GM23338 (cell line): ENCODE measurements at regions not wholly inside any gene's neighbourhood (a gene's known extent, or its start where the extent isn't known, plus 50 kb on each side); places are given as distances from the start of the nearest gene placed in this dataset.

Source experiments
- ATAC-seq: fragments of 200-7000 bp; cut with Tn5 transposase; 3 replicates; pipeline ENCODE4 v1.9.1; 2020
- DNase-seq: peaks from one replicate; pipeline ENCODE4 v3.0.0-alpha.2; 2015; ENCODE audit warnings: low spot score
- H2AFZ ChIP-seq: fragments of 200-600 bp; sonication (generic); 2 replicates; pipeline ENCODE4 v1.8.0; 2016; ENCODE audit warnings: antibody characterized with exemption, mild to moderate bottlenecking, moderate library complexity
- H3F3A ChIP-seq: fragments of 200-600 bp; sonication (generic); replicated peaks from 2 replicates; pipeline ENCODE4 v1.8.0; 2017; ENCODE audit warnings: antibody characterized with exemption, mixed run types, low read depth
- H3K27ac ChIP-seq: fragments of 200-600 bp; sonication (generic); 2 replicates; pipeline ENCODE4 v1.6.1; 2016; ENCODE audit warnings: low read depth
- H3K27me3 ChIP-seq: fragments of 200-600 bp; sonication (generic); 2 replicates; pipeline ENCODE4 v1.8.0; 2016; ENCODE audit warnings: mild to moderate bottlenecking, mixed run types, moderate library complexity; ENCODE audit not compliant: insufficient read depth
- H3K36me3 ChIP-seq: fragments of 200-600 bp; sonication (generic); 2 replicates; pipeline ENCODE4 v1.8.0; 2016; ENCODE audit warnings: mild to moderate bottlenecking; ENCODE audit not compliant: insufficient read depth
- H3K4me1 ChIP-seq: fragments of 200-600 bp; sonication (generic); 2 replicates; pipeline ENCODE4 v1.8.0; 2016; ENCODE audit warnings: mild to moderate bottlenecking, moderate library complexity; ENCODE audit not compliant: insufficient read depth
- H3K4me2 ChIP-seq: fragments of 200-600 bp; sonication (generic); 2 replicates; pipeline ENCODE4 v1.7.1; 2017; ENCODE audit warnings: mixed run types
- H3K4me3 ChIP-seq: fragments of 200-600 bp; sonication (generic); 2 replicates; pipeline ENCODE4 v1.6.1; 2016; ENCODE audit warnings: mixed run types
- H3K79me2 ChIP-seq: fragments of 200-600 bp; sonication (generic); replicated peaks from 2 replicates; pipeline ENCODE4 v1.8.0; 2017; ENCODE audit warnings: mild to moderate bottlenecking; ENCODE audit not compliant: insufficient read depth
- H3K9me2 ChIP-seq: fragments of 200-600 bp; sonication (generic); 2 replicates; pipeline ENCODE4 v1.8.0; 2017; ENCODE audit not compliant: insufficient read depth
- H4K20me1 ChIP-seq: fragments of 200-600 bp; sonication (generic); replicated peaks from 2 replicates; pipeline ENCODE4 v1.8.0; 2017; ENCODE audit warnings: mild to moderate bottlenecking; ENCODE audit not compliant: insufficient read depth
- H3K27ac Mint-ChIP-seq: 2 replicates; pipeline ENCODE4 v1.8.0; 2020; ENCODE audit warnings: inconsistent platforms, mild to moderate bottlenecking, moderate library complexity, mixed read lengths
- H3K27me3 Mint-ChIP-seq: 3 replicates; pipeline ENCODE4 v1.8.0; 2022; ENCODE audit warnings: low read depth, mild to moderate bottlenecking, moderate library complexity, mixed read lengths, inconsistent platforms; ENCODE audit not compliant: insufficient read depth, poor library complexity
- H3K36me3 Mint-ChIP-seq: 3 replicates; pipeline ENCODE4 v1.8.0; 2021; ENCODE audit warnings: low read depth, mild to moderate bottlenecking, inconsistent platforms, moderate library complexity, mixed read lengths
- H3K4me1 Mint-ChIP-seq: 3 replicates; pipeline ENCODE4 v1.8.0; 2020; ENCODE audit warnings: mild to moderate bottlenecking, inconsistent platforms, mixed read lengths
- H3K4me3 Mint-ChIP-seq: 3 replicates; pipeline ENCODE4 v1.8.0; 2021; ENCODE audit warnings: moderate library complexity, mild to moderate bottlenecking, inconsistent platforms, mixed read lengths
- H3K9me3 Mint-ChIP-seq: 3 replicates; pipeline ENCODE4 v1.8.0; 2020; ENCODE audit warnings: moderate library complexity, mild to moderate bottlenecking, inconsistent platforms, mixed read lengths
- CREB1 ChIP-seq: fragments of 250-450 bp; sonication (Bioruptor Pico); IDR thresholded peaks from 2 replicates; pipeline ENCODE4 v1.5.0; 2020; ENCODE audit warnings: low read depth, mild to moderate bottlenecking, moderate library complexity
- EZH2phosphoT487 ChIP-seq: fragments of 200-600 bp; sonication (generic); IDR thresholded peaks from one replicate; pipeline ENCODE4 v1.8.1; 2018; ENCODE audit warnings: antibody characterized with exemption; ENCODE audit not compliant: unreplicated experiment
- JUNB ChIP-seq: IDR thresholded peaks from one replicate; pipeline ENCODE4 v1.6.1; 2016; ENCODE audit warnings: antibody characterized with exemption; ENCODE audit not compliant: unreplicated experiment
- NANOG ChIP-seq: IDR thresholded peaks from 2 replicates; pipeline ENCODE4 v1.6.1; 2016; ENCODE audit warnings: antibody characterized with exemption, borderline replicate concordance
- STAT1 ChIP-seq: IDR thresholded peaks from one replicate; pipeline ENCODE4 v1.6.1; 2016; ENCODE audit warnings: antibody characterized with exemption; ENCODE audit not compliant: unreplicated experiment
- TF ChIP-seq, protein P1 (sequence below): fragments of 250-450 bp; sonication (Bioruptor Pico); IDR thresholded peaks from 2 replicates; pipeline ENCODE4 v1.5.0; 2020; ENCODE audit warnings: mild to moderate bottlenecking, moderate library complexity
- TF ChIP-seq, protein P2 (sequence below), 2 experiments: fragments of 200-600 bp in 1 of 2; sonication (generic) in 1 of 2; conservative IDR thresholded peaks; 2 replicates each; pipeline versions ENCODE4 v1.5.1 to v1.6.1; 2016 to 2017; ENCODE audit warnings: antibody characterized with exemption in 2 of 2, low read depth in 2 of 2, mild to moderate bottlenecking in 2 of 2, moderate library complexity in 1 of 2
- TF ChIP-seq, protein P3 (sequence below): IDR thresholded peaks from one replicate; pipeline ENCODE4 v1.6.1; 2018; ENCODE audit warnings: antibody characterized with exemption; ENCODE audit not compliant: unreplicated experiment

DNA sequence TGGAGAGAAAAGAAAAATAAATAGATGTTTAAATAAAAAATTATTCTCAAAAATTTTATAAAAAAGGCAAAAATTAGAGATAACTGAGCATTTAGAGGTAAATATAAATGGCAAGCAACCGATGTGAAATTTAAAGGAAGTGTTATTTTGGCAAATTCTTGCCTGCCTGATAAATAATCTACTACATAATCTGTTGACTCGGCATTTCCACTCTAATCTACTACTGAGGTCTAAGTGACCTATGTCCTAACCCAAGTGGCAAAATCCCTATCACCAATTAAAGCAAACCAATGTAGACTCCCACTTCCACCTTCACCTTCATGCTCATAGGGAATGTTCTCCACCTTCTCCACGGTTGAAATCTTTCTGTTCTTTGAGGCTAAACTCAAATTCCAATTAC is 1124.1 kb upstream of the CDH2 start (continued):
- TF ChIP-seq, protein P1, sequence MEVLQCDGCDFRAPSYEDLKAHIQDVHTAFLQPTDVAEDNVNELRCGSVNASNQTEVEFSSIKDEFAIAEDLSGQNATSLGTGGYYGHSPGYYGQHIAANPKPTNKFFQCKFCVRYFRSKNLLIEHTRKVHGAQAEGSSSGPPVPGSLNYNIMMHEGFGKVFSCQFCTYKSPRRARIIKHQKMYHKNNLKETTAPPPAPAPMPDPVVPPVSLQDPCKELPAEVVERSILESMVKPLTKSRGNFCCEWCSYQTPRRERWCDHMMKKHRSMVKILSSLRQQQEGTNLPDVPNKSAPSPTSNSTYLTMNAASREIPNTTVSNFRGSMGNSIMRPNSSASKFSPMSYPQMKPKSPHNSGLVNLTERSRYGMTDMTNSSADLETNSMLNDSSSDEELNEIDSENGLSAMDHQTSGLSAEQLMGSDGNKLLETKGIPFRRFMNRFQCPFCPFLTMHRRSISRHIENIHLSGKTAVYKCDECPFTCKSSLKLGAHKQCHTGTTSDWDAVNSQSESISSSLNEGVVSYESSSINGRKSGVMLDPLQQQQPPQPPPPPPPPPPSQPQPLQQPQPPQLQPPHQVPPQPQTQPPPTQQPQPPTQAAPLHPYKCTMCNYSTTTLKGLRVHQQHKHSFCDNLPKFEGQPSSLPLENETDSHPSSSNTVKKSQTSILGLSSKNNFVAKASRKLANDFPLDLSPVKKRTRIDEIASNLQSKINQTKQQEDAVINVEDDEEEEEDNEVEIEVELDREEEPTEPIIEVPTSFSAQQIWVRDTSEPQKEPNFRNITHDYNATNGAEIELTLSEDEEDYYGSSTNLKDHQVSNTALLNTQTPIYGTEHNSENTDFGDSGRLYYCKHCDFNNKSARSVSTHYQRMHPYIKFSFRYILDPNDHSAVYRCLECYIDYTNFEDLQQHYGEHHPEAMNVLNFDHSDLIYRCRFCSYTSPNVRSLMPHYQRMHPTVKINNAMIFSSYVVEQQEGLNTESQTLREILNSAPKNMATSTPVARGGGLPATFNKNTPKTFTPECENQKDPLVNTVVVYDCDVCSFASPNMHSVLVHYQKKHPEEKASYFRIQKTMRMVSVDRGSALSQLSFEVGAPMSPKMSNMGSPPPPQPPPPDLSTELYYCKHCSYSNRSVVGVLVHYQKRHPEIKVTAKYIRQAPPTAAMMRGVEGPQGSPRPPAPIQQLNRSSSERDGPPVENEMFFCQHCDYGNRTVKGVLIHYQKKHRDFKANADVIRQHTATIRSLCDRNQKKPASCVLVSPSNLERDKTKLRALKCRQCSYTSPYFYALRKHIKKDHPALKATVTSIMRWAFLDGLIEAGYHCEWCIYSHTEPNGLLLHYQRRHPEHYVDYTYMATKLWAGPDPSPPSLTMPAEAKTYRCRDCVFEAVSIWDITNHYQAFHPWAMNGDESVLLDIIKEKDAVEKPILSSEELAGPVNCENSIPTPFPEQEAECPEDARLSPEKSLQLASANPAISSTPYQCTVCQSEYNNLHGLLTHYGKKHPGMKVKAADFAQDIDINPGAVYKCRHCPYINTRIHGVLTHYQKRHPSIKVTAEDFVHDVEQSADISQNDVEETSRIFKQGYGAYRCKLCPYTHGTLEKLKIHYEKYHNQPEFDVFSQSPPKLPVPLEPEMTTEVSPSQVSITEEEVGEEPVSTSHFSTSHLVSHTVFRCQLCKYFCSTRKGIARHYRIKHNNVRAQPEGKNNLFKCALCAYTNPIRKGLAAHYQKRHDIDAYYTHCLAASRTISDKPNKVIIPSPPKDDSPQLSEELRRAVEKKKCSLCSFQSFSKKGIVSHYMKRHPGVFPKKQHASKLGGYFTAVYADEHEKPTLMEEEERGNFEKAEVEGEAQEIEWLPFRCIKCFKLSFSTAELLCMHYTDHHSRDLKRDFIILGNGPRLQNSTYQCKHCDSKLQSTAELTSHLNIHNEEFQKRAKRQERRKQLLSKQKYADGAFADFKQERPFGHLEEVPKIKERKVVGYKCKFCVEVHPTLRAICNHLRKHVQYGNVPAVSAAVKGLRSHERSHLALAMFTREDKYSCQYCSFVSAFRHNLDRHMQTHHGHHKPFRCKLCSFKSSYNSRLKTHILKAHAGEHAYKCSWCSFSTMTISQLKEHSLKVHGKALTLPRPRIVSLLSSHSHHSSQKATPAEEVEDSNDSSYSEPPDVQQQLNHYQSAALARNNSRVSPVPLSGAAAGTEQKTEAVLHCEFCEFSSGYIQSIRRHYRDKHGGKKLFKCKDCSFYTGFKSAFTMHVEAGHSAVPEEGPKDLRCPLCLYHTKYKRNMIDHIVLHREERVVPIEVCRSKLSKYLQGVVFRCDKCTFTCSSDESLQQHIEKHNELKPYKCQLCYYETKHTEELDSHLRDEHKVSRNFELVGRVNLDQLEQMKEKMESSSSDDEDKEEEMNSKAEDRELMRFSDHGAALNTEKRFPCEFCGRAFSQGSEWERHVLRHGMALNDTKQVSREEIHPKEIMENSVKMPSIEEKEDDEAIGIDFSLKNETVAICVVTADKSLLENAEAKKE (CRISPR knock-in tag) = no peak
- TF ChIP-seq, protein P2, sequence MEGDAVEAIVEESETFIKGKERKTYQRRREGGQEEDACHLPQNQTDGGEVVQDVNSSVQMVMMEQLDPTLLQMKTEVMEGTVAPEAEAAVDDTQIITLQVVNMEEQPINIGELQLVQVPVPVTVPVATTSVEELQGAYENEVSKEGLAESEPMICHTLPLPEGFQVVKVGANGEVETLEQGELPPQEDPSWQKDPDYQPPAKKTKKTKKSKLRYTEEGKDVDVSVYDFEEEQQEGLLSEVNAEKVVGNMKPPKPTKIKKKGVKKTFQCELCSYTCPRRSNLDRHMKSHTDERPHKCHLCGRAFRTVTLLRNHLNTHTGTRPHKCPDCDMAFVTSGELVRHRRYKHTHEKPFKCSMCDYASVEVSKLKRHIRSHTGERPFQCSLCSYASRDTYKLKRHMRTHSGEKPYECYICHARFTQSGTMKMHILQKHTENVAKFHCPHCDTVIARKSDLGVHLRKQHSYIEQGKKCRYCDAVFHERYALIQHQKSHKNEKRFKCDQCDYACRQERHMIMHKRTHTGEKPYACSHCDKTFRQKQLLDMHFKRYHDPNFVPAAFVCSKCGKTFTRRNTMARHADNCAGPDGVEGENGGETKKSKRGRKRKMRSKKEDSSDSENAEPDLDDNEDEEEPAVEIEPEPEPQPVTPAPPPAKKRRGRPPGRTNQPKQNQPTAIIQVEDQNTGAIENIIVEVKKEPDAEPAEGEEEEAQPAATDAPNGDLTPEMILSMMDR (conservative IDR thresholded peaks at IDR 0.05; ENCODE audit: low read depth in 2 of 2) = no peak
- TF ChIP-seq CREB1 (no peak), NANOG (no peak), JUNB (no peak)

DNA sequence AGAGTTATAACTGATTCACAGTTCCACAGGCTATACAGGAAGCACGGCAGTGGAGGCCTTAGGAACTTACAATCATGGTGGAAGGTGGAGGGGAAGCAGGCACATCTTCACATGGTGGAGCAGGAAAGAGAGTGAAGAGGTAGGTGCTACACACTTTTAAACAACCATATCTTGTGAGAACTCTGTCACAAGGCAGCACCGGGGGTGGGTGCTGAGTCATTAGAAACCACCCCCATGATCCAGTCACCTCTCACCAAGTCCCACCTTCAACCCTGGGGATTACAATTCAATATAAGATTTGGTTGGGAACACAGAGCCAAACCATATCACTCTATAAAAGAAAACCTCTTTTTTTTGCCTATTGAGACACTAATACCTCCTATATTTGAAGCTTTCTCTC is 1108.5 kb upstream of the CDH2 start:
- Histone ChIP-seq H3K4me3 (no peak overlapping the region), H3K4me1 (no peaks in the 10 kb centered on the region), H4K20me1 (no peaks in the 10 kb centered on the region), H3K27ac (no peak overlapping the region), H3K79me2 (no peaks in the 10 kb centered on the region), H3F3A (no peaks in the 10 kb centered on the region), H3K36me3 (no peaks in the 10 kb centered on the region), H3K27me3 (no peaks in the 10 kb centered on the region), H2AFZ (no peak overlapping the region), H3K4me2 (no peak overlapping the region), H3K9me2 (peaks cover 19% of the 10 kb centered on the region; the same call in 1 of the 2 replicates)
- Mint-ChIP-seq H3K27me3 (no peaks in the 10 kb centered on the region), H3K27ac (no peak overlapping the region), H3K4me1 (no peaks in the 10 kb centered on the region), H3K36me3 (no peaks in the 10 kb centered on the region), H3K9me3 (peaks cover 2% of the 10 kb centered on the region; the same call in 2 of the 3 replicates), H3K4me3 (no peak overlapping the region)
- no peak for DNase-seq
- ATAC-seq = no peak
- no peak for TF ChIP-seq EZH2phosphoT487
- no peak for TF ChIP-seq JUNB
- TF ChIP-seq, protein P3, sequence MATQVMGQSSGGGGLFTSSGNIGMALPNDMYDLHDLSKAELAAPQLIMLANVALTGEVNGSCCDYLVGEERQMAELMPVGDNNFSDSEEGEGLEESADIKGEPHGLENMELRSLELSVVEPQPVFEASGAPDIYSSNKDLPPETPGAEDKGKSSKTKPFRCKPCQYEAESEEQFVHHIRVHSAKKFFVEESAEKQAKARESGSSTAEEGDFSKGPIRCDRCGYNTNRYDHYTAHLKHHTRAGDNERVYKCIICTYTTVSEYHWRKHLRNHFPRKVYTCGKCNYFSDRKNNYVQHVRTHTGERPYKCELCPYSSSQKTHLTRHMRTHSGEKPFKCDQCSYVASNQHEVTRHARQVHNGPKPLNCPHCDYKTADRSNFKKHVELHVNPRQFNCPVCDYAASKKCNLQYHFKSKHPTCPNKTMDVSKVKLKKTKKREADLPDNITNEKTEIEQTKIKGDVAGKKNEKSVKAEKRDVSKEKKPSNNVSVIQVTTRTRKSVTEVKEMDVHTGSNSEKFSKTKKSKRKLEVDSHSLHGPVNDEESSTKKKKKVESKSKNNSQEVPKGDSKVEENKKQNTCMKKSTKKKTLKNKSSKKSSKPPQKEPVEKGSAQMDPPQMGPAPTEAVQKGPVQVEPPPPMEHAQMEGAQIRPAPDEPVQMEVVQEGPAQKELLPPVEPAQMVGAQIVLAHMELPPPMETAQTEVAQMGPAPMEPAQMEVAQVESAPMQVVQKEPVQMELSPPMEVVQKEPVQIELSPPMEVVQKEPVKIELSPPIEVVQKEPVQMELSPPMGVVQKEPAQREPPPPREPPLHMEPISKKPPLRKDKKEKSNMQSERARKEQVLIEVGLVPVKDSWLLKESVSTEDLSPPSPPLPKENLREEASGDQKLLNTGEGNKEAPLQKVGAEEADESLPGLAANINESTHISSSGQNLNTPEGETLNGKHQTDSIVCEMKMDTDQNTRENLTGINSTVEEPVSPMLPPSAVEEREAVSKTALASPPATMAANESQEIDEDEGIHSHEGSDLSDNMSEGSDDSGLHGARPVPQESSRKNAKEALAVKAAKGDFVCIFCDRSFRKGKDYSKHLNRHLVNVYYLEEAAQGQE = no peak
- TF ChIP-seq CREB1 = no peak
- TF ChIP-seq STAT1 = no peak
